NCI-H510A (cell line): ENCODE measurements at regions not wholly inside any gene's neighbourhood (a gene's known extent, or its start where the extent isn't known, plus 50 kb on each side); places are given as distances from the start of the nearest gene placed in this dataset.
"Not testable (repeated sequence)": the region's sequence is repeated elsewhere in the genome, so short reads cannot be mapped to it uniquely, and the experiment has no call there.

Experiments used
- DNase-seq: peaks from one replicate; lab custom pipeline; 2025; lab: John Stamatoyannopoulos, UW

GRCh38 chr1:38787041-38787440, 72.5 kb downstream of the RRAGC start:
- DNase-seq: no peak

GRCh38 chr1:38786040-38786436, 73.5 kb downstream of the RRAGC start:
- DNase-seq: no peak

- DNase-seq: no peak
Measured at GRCh38 chr1:38785285-38786039, 74.1 kb downstream of the RRAGC start.

DNA sequence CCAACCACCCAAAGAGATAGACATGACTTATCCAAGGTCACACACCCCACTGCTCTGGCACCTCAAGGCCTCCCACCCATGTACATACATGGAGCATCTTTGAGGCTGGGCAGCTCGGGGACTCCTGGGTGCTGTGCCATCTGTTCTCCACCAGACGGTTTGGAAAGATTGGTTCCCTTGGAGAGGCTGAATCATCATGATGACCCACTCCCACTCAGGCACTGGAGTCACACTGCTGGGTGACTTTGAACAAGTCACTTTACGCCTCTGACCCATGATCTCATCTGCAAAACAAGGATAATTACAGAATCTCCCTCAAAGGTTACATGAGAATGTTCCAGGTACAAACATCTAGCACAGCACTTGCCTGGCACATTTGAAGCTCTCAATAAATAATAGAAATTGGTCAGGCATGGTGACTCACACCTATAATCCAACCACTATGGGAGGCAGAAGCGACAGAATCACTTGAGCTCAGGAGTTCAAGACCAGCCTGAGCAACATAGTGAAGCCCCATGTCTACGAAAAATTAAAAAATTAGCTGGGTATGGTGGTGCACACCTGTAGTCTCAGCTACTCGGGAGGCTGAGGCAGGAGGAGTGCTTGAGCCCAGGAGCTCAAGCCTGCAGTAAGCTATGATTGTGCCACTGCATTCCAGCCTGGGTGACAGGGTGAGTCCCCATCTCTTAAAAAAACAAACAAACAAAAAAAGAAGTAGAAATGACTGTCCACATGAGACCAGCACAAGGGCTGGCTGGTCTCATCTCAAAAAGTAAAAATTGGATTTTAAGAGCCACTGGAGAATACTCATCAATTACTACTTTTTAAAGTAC, 74.9 kb downstream of the RRAGC start:
- DNase-seq: no peak

DNA sequence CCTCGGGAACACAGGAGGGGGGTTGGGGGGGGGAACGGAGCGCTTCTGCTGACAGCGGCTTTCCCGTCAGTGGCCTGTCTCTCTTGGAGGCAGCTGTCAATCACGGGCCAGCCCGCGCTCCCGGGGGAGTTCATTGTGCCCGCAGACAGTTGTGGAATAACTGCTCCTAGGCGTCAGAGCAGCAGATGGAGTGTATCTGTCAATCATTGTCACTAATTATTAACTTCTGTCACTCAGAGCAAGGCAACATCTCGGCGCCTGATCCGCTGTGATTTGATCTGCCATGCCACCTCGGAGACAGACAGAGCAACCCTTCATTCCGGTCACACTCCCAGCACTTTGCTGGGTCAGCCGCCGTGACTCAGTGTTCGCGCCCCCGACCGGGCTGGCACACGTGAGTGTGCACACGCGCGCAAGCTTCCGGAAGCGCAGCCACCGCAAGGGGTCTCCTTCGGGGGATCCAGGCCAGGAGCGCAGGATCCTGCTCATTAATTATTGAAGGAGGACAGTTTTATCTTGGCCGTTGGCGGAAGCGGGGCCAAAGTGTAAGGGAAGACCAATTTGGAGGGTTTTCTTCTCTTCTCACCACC, 75.8 kb downstream of the RRAGC start:
- no peak for DNase-seq

DNA sequence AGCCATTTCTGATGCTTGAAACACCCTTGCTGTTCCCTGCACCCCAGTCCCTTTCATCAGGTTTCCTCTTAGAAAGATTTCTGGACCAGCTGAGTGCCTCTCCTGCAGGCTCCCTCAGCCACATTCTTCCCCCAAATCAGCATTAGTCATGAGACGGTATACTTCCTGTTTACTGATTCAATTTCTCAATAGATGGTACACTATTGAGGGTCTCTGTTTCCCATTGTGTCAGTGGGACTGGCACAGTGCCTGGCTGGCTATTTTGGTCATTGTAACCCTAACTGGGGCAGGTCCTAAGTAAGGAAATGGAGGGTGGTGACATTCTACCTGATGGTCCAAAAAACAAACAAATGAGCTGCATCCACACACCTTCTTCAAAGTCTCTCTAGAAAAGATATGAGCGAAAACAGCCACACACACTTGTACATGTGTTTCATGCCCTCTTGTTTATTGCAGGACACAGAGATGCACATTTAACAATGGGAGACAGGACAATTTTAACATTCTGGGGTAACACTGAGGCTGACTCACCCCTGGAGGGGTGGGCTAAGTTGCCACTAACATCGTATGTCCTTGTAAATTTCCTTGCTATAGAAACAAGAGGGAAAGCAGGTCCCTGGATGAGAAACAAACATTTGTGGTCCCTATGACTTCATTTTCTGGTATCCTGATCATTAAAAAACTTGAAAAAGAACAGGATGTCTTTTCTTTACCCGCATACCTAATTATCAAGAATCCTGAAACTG, 77.5 kb downstream of the RRAGC start:
- DNase-seq: no peak

- no peak for DNase-seq
Measured at GRCh38 chr1:38780133-38780532, 79.4 kb downstream of the RRAGC start.

GRCh38 chr1:38779491-38779890, 80.1 kb downstream of the RRAGC start:
- DNase-seq: no peak

- no peak for DNase-seq
Measured at GRCh38 chr1:38778521-38778920, 81.1 kb downstream of the RRAGC start.

GRCh38 chr1:38778051-38778450, 81.5 kb downstream of the RRAGC start:
- no peak for DNase-seq

DNA sequence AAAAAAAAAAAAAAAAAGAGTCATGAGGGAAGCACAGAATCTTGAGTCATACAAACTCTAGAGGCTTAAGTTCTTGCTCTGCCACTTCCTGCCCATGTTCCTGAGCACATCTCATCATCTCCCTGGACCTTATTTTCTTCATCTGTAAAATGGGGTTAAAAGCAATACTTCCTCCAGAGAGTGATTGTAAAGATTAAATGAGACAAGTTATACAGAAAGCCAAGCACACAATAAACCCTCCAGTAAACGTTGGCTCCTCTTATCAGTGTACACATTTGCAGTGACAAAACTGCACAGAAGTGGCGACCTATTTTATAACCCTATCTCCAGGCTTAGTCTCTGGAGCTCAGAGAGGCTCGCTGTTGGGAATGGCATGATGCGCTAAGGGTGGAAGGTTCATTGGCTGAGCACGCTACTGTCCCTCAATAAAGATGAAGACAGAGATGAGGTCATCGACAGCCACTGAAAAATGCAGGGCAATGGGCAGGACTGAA, 82.1 kb downstream of the RRAGC start:
- DNase-seq: no peak

DNA sequence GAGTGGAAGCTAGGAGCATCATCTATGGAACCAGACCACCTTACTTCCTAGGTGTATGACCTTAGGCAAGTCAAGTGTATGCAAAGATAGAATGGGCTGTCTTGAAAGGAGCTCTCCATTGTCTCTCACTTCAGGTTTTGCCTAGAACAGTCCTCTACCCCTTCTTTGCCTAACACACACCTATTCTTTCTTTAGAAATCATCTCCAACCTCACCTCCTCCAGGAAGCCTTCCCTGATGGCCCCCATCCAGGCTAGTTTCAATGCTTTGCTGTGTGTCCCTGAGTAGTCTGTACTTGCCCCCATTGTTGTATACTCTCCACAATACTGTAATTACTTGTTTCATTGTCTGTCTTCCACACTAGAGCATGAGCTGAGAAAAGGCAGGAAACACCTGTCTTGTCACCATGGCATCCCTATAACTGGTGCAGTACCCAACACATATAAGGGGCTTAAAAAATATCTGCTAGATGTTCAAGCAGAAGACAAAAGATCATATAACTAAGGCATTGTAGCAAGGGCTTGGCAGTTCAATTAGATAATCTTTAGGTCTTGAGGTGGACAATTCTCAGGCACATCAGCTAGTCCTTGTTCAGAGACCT, 83.0 kb downstream of the RRAGC start:
- DNase-seq: no peak

DNA sequence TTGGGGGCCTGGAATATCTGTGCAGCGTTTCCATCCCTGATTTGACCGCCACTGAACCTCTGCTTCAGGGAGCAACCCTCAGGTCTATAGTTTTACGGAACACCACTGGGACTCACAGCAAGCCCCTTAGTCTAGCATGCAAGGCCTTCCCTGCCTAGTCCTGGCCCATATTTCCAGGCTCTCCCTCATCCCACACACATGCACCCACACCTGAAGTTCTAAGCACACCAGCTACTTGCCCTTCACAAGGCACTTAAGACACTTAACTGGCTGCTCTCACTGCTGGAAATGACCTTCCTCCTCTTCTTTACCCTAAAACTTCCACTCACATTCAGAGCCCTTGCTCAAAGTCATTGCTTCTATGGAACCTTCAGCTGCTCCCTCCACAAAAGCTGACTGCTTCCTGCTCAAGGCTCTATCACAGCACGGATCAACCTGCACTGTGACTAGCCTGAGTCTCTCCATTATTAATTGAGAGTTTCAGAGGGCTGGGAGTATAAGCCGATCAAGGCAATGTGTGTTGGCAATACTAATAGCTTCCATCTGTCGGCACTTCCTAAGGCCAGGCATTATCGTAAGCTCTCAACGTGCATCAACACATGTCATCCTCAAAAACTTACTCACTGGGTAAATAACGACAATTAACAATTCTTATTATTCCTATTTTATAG, 84.3 kb downstream of the RRAGC start:
- no peak for DNase-seq

DNA sequence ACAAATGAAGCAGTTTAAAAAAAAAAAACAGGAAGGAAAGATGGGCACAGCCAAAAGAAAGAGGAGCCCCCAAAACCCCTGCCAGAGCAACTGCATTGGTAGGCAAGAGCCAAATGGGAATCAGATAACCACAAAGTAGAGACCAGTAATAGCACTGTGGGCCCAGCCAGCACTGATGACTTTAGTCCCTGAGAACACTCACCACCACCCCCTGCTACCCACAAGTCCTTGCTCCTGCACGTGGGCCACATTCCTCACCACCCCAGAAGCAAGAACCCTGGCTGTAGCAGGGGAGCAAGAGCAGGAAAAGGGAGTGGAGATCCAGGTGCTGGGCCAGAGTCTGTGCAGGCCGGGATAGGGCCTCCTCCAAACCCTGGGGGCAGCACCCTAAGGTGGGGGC, 86.1 kb downstream of the RRAGC start:
- no peak for DNase-seq

DNA sequence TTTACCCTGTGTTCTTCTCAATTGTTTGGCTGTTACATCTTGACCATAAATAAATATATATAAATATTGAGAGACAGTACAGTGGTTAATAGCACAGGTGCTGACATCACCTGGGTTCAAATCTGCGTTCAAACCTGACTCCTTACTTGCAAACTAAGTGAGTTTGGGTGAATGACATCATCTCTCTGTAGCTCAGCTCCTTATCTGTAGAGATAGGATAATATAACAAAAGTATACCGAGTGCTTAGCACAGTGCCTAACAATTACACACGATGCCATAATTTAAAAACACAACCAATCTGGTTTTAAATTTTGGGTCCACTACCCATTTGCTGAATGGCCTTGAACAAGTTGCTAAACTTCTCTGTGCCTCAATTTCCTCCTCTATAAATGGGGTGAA, 86.6 kb downstream of the RRAGC start:
- DNase-seq: no peak

- no peak for DNase-seq
Measured at GRCh38 chr1:38772026-38772425, 87.5 kb downstream of the RRAGC start.

- not testable (repeated sequence) for DNase-seq
Measured at GRCh38 chr1:38770516-38771173, 88.9 kb downstream of the RRAGC start.

DNA sequence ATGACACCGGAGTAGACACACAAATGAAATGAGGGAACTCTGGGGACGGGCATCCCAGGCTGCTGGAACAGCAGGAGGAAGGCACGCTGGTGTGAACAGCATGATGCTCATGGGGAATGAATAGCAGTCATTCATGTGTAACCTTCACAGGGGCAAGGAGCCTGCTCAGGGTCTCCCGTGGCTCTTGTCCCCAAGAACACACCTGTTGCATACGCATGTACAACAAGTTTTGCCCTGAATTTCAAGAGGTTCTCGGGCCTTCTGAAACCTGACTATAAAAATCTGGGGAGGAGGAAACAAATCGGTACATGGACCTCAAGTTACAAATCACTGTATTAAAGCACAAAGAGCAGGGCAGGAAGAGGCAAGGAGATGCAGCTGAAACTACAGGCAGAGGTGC, 93.4 kb downstream of the RRAGC start:
- DNase-seq: no peak

DNA sequence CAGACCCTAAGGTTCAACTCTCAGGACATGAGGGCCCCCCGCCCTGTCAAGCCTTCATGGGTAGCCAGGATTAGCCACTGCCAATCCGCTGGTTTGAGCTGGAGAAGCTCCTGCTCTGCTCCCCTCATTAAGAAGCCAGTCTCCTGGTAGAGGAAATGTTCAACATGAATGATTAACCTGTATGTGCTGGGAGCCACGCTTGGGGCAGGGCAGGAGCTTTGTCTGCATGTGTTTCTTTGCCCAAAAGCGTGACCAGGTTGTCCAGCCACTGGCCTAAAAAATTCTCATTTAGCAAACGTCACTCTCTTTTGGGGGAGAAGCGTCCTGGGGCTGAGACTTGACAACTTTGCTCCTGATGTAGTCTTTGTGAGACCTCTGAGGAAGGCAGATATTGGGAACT, 96.5 kb downstream of the RRAGC start:
- no peak for DNase-seq

DNA sequence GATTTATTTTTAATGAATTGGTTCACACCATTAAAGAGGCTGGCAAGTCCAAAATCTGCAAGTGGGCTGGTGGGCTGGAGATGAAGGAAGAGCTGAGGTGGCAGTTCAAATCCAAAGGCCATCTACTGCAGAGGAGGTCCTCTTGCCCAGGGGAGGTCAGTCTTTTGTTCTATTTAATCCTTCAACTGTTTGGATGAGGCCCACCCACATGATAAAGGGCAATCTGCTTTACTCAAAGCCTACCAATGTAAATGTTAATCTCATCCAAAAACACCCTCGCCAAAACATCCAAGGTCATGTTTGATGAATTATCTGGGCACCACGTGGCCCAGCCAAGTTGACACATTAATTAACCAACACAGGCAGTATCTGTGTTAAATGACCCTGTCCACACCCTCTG, 99.0 kb downstream of the RRAGC start:
- no peak for DNase-seq

- DNase-seq: no peak
Measured at GRCh38 chr1:38758820-38759219, 100.8 kb downstream of the RRAGC start.
